ENCODE measurements at regions not wholly inside any gene's neighbourhood (a gene's known extent, or its start where the extent isn't known, plus 50 kb on each side); places are given as distances from the start of the nearest gene placed in this dataset.
"Not testable (repeated sequence)": the region's sequence is repeated elsewhere in the genome, so short reads cannot be mapped to it uniquely, and the experiment has no call there.

DNA sequence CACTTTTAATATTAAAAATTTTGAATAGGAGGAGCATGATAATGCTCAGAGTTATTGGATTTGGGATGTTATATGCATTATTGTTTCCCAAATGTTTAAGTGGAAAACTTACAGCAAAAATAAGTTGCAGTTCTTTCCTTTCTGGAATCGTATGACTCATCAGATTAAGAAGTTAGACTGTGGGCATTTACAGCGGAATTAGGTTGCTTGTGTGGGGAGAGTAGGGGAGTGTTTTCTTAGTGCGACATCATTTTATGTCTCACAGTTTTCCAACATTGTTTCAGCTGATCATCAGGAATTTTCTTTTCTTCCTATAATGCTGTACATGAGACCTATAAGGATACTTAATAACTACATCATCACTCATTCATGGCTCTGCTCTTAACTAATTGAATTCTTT lies 1631.8 kb downstream of the CDH8 start:
- Histone ChIP-seq H3K36me3 (no peaks in the 10 kb centered on the region), H3K27ac (no peak overlapping the region), H3K4me1 (no peaks in the 10 kb centered on the region), H3K27me3 (no peaks in the 10 kb centered on the region), H3K9me3 (no peaks in the 10 kb centered on the region), H3K4me3 (replicated peaks in 1 of 3) (no peak overlapping the region)
- DNase-seq, result no peak
- intact Hi-C loops (cut with DNase I), result no loop called here
- 87 to 91% methylated on average over 3 of the region's 3 CpGs for WGBS, 2 donors
- no peak for TF ChIP-seq POLR2A (IDR thresholded peaks at IDR 0.05)
- TF ChIP-seq, protein P1, sequence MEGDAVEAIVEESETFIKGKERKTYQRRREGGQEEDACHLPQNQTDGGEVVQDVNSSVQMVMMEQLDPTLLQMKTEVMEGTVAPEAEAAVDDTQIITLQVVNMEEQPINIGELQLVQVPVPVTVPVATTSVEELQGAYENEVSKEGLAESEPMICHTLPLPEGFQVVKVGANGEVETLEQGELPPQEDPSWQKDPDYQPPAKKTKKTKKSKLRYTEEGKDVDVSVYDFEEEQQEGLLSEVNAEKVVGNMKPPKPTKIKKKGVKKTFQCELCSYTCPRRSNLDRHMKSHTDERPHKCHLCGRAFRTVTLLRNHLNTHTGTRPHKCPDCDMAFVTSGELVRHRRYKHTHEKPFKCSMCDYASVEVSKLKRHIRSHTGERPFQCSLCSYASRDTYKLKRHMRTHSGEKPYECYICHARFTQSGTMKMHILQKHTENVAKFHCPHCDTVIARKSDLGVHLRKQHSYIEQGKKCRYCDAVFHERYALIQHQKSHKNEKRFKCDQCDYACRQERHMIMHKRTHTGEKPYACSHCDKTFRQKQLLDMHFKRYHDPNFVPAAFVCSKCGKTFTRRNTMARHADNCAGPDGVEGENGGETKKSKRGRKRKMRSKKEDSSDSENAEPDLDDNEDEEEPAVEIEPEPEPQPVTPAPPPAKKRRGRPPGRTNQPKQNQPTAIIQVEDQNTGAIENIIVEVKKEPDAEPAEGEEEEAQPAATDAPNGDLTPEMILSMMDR (IDR thresholded peaks at IDR 0.05), result no peak

- WGBS, 2 donors, result 89 to 91% methylated on average over 9 of the region's 9 CpGs
- H3K27ac ChIP-seq; H3K36me3 ChIP-seq; intact Hi-C loops (cut with DNase I); H3K9me3 ChIP-seq; H3K4me3 ChIP-seq (replicated peaks in 1 of 3); H3K27me3 ChIP-seq; H3K4me1 ChIP-seq; DNase-seq: not testable (repeated sequence)
Observed at GRCh38 chr16:60402941-60403340, 1633.3 kb downstream of the CDH8 start.

DNA sequence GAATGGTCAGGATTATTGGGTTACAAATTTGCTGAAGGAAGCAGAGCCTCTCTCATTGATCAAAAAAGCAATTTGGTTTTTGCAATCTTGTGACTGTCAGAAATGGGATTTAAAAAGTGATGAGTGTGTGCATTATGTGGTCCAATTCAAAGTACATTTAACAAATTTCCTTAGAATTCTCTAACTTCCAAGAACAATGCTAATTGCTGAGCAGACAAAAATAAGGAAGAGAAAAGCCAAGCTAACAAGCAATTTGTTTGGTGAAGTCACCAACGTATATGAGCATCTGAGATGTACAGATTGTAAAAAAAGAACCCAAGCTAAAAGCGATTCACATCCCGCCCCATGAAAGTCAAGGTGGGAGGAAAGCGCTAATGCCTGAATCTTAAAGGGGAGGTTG lies 1643.9 kb downstream of the CDH8 start:
- H3K4me1 ChIP-seq, result no peaks in the 10 kb centered on the region
- no peak overlapping the region for H3K4me3 ChIP-seq (replicated peaks in 1 of 3)
- intact Hi-C loops (cut with DNase I), result no loop called here
- H3K27ac ChIP-seq, result no peak overlapping the region
- H3K36me3 ChIP-seq, result no peaks in the 10 kb centered on the region
- 79 to 91% methylated on average over 4 of the region's 4 CpGs for WGBS, 2 donors
- TF ChIP-seq, protein P1 (IDR thresholded peaks at IDR 0.05), result no peak
- no peak for TF ChIP-seq POLR2A (IDR thresholded peaks at IDR 0.05)
- H3K9me3 ChIP-seq, result no peaks in the 10 kb centered on the region
- no peaks in the 10 kb centered on the region for H3K27me3 ChIP-seq
- DNase-seq, result no peak

DNA sequence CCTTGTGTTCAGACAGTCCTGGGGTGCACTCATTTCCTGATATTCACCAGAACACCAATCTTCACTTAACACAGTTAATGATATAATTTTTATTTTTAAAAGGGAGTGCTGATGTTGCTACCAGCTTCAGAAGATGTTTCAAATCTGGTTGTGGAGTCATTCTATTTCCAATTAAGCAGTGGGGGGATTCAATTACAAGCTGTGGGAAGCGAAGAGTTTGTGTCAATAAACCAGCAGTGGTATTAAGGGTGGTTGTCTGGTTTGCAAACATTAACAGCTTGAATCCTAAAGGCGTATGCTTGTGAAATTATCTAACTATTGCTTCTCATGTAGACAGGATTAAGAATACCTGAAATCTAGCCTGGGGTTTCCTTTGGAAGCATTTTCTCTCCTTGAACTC lies 1637.5 kb upstream of the GOT2 start:
- DNase-seq, result no peak
- no peaks in the 10 kb centered on the region for H3K27me3 ChIP-seq
- intact Hi-C loops (cut with DNase I), result no loop called here

DNA sequence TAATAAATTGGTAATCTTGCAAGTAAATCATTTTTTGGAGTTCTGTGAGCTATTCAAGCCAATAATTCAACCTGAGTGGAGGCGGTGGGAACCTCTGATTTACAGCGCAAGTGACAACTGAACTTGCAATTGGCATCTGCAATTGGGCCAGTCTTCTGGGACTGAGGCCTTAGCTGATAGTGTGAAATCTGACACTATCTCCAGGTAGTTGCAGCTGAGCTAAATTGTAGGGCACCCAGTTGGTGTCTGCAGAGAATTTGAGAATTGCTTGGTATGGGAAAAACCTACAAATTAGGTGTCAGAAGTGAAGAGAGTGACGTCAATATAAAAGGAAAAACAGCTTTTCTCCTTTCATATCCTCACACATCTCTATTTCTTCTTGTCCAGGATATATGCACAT lies 1633.6 kb upstream of the GOT2 start:
- no peak overlapping the region for H3K4me3 ChIP-seq (replicated peaks in 1 of 3)
- H3K4me1 ChIP-seq, result no peaks in the 10 kb centered on the region
- intact Hi-C loops (cut with DNase I), result no loop called here
- no peaks in the 10 kb centered on the region for H3K27me3 ChIP-seq
- no peak for DNase-seq
- no peaks in the 10 kb centered on the region for H3K36me3 ChIP-seq
- 77 to 88% methylated on average over 3 of the region's 3 CpGs for WGBS, 2 donors
- no peak for TF ChIP-seq POLR2A (IDR thresholded peaks at IDR 0.05)
- TF ChIP-seq, protein P1 (IDR thresholded peaks at IDR 0.05), result no peak
- H3K9me3 ChIP-seq, result no peaks in the 10 kb centered on the region
- H3K27ac ChIP-seq, result no peak overlapping the region

More for the DNA sequence above, 1637.5 kb upstream of the GOT2 start:
- H3K27ac ChIP-seq, result no peak overlapping the region
- no peaks in the 10 kb centered on the region for H3K4me1 ChIP-seq
- 51 to 82% methylated on average over 2 of the region's 2 CpGs for WGBS, 2 donors
- no peaks in the 10 kb centered on the region for H3K9me3 ChIP-seq
- H3K36me3 ChIP-seq, result no peaks in the 10 kb centered on the region
- TF ChIP-seq, protein P1 (IDR thresholded peaks at IDR 0.05), result no peak
- TF ChIP-seq POLR2A (IDR thresholded peaks at IDR 0.05), result no peak
- no peak overlapping the region for H3K4me3 ChIP-seq (replicated peaks in 1 of 3)

DNA sequence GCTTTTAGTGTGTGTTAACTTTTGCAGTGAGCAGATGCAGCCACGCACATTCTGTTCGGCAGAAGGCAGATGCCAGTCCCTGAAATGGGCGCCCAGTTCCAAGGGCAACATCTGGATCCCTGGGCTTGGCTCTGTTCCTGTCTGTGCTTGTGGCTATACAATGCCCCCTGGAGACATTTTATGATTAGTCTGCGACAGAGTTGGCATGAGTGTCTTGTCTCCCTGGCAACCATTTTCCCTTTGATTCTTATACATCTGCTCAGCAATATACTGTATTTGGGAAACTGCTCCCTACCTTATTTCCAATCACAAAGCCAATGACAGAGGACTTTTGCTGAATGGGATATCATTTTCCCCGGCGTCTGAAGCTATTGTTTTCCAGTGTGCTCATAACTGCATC lies 1629.5 kb upstream of the GOT2 start:
- DNase-seq, result no peak
- no peak overlapping the region for H3K4me3 ChIP-seq (replicated peaks in 1 of 3)
- TF ChIP-seq, protein P1 (IDR thresholded peaks at IDR 0.05), result no peak
- no peak for TF ChIP-seq POLR2A (IDR thresholded peaks at IDR 0.05)
- no peaks in the 10 kb centered on the region for H3K9me3 ChIP-seq
- no peak overlapping the region for H3K27ac ChIP-seq
- no peaks in the 10 kb centered on the region for H3K27me3 ChIP-seq
- 73 to 77% methylated on average over 6 of the region's 6 CpGs for WGBS, 2 donors
- intact Hi-C loops (cut with DNase I), result no loop called here
- H3K4me1 ChIP-seq, result no peaks in the 10 kb centered on the region
- H3K36me3 ChIP-seq, result no peaks in the 10 kb centered on the region

- H3K4me1 ChIP-seq; H3K27ac ChIP-seq; H3K4me3 ChIP-seq (replicated peaks in 1 of 3); H3K36me3 ChIP-seq; DNase-seq; H3K9me3 ChIP-seq; H3K27me3 ChIP-seq; intact Hi-C loops (cut with DNase I): not testable (repeated sequence)
- WGBS, 2 donors, result 90 to 98% methylated on average over 5 to 10 of the region's 13 CpGs
Observed at GRCh38 chr16:60359866-60360265, 1625.8 kb upstream of the GOT2 start.

DNA sequence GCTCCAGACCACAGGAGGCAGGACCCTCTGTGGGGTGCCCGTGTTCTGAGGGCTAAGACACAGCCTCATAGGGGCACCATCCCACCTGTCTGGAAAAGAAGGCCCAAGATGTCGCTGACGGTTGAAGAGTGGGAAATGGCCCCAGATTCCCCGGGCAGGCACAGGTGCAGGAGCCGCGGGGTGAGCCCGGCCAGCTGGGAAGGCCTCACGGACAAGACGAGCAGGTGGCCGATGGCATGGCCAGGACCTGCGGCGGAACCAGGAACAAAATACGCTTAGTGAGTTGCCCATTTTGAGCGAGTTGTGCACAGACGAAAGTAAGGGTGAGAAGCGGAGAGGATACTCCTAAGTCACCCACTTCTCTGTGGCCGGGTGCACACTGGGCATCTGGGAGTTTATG lies 1625.3 kb upstream of the GOT2 start:
- H3K4me3 ChIP-seq (replicated peaks in 1 of 3); DNase-seq; H3K4me1 ChIP-seq; H3K9me3 ChIP-seq; H3K27me3 ChIP-seq; intact Hi-C loops (cut with DNase I); H3K27ac ChIP-seq; H3K36me3 ChIP-seq: not testable (repeated sequence)
- WGBS, 2 donors, result 93 to 94% methylated on average over 17 of the region's 17 CpGs
